Panc1 (cell line): ENCODE measurements at regions not wholly inside any gene's neighbourhood (a gene's known extent, or its start where the extent isn't known, plus 50 kb on each side); places are given as distances from the start of the nearest gene placed in this dataset.

Experiments
- ATAC-seq: fragments of 200-7000 bp; cut with Tn5 transposase; 2 replicates; pipeline ENCODE4 v1.9.1; 2020; ENCODE audit warnings: mild to moderate bottlenecking, moderate library complexity
- BruUV-seq: library from RNA; stranded (reverse); fragments of 400-500 nt; replicated peaks from 2 replicates; lab custom pipeline; 2021; lab: Mats Ljungman, UMichigan
- CTCF ChIA-PET: fragments of 300-600 bp; sonication (Branson Sonifier 250); formaldehyde crosslinking; loops from one replicate; lab custom pipeline; 2022; ENCODE audit warnings: antibody characterized with exemption; lab: Charles Lee
- POLR2A ChIA-PET: fragments of 300-600 bp; sonication (Branson Sonifier 250); formaldehyde crosslinking; loops from one replicate; lab custom pipeline; 2022; ENCODE audit warnings: antibody characterized with exemption; lab: Charles Lee
- DNase-seq: peaks from one replicate; pipeline ENCODE4 v3.0.0-alpha.2; 2010; ENCODE audit warnings: low read depth, low spot score
- H3K27ac ChIP-seq: 2 replicates; pipeline ENCODE4 v1.5.1; 2011; ENCODE audit warnings: mild to moderate bottlenecking, low read length, inconsistent platforms
- H3K27me3 ChIP-seq: fragments of 200-500 bp; sonication (Bioruptor generic); 2 replicates; pipeline ENCODE4 v1.6.0; 2014; ENCODE audit warnings: low read length, inconsistent platforms; ENCODE audit not compliant: control insufficient read depth, insufficient read depth
- H3K36me3 ChIP-seq: fragments of 200-500 bp; sonication (Bioruptor generic); 2 replicates; pipeline ENCODE4 v1.5.1; 2014; ENCODE audit warnings: inconsistent platforms, mild to moderate bottlenecking, low read length, moderate library complexity; ENCODE audit not compliant: control insufficient read depth, insufficient read depth
- H3K4me1 ChIP-seq: 2 replicates; pipeline ENCODE4 v1.5.1; 2011; ENCODE audit warnings: inconsistent platforms, mild to moderate bottlenecking, low read length, moderate library complexity; ENCODE audit not compliant: control insufficient read depth, insufficient read depth
- H3K4me3 ChIP-seq, 2 experiments: 2 replicates each; pipeline ENCODE4 v1.5.1; 2011 to 2012; ENCODE audit warnings: low read depth in 2 of 2, low read length in 2 of 2, mild to moderate bottlenecking in 2 of 2, inconsistent platforms in 1 of 2, moderate library complexity in 1 of 2
- H3K9me3 ChIP-seq: fragments of 200-500 bp; sonication (Bioruptor generic); 2 replicates; pipeline ENCODE4 v1.5.1; 2014; ENCODE audit warnings: low read depth, mild to moderate bottlenecking, inconsistent platforms, low read length, moderate library complexity; ENCODE audit not compliant: control insufficient read depth, insufficient read depth
- POLR2AphosphoS5 ChIP-seq: IDR thresholded peaks from 2 replicates; pipeline ENCODE4 v1.6.1; 2012; ENCODE audit warnings: mild to moderate bottlenecking, low read depth, low read length, moderate library complexity
- SIN3A ChIP-seq: IDR thresholded peaks from 2 replicates; pipeline ENCODE4 v1.6.1; 2012; ENCODE audit warnings: low read depth, mild to moderate bottlenecking, low read length, moderate library complexity, borderline replicate concordance; ENCODE audit not compliant: insufficient read depth
- TCF7L2 ChIP-seq: IDR thresholded peaks from 2 replicates; pipeline ENCODE4 v1.6.1; 2011; ENCODE audit warnings: mild to moderate bottlenecking, low read depth, low read length, inconsistent platforms
- in situ Hi-C: cut with HindIII; loops from 2 replicates; pipeline ENCODE4 v1.10.0; 2016; ENCODE audit warnings: low sequenced_read_pairs, low pct_unique_long_range_greater_than_20kb
- intact Hi-C: fragments of 100-400 bp; cut with micrococcal nuclease; formaldehyde crosslinking; loops from one replicate; pipeline ENCODE4 v1.10.0; 2022; ENCODE audit not compliant: unreplicated experiment
- TF ChIP-seq, protein P1 (sequence below): fragments of 450-650 bp; IDR thresholded peaks from 2 replicates; pipeline ENCODE4 v1.5.1; 2017; ENCODE audit warnings: mild to moderate bottlenecking
- TF ChIP-seq, protein P2 (sequence below), 2 experiments: IDR thresholded peaks; 2 replicates each; pipeline ENCODE4 v1.6.1; 2011 to 2012; ENCODE audit warnings: low read depth in 2 of 2, control low read depth in 1 of 2, low read length in 1 of 2, mild to moderate bottlenecking in 1 of 2, moderate library complexity in 1 of 2; ENCODE audit not compliant: insufficient read depth in 1 of 2

DNA sequence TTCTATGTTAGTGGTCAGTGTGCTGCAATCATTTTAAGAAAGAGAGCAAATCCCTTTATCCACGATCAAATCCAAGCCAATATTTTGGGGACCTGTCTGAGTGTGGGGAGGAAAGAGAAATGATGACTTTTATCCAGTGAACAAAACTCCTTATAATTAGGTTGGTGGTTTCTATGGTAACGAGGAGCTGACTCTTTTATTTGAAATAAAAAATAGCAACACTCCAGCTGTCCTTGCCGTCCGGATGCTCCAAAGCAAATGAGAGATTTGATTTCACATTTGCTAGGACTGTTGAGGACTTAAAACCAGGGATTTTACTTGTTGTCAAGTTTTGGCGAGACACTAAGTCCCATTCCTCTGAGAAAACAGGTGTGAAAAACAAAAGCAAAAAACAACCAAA is 154.0 kb upstream of the PRICKLE2 start:
- H3K4me1 ChIP-seq, result no peaks in the 10 kb centered on the region
- H3K27me3 ChIP-seq, result no peaks in the 10 kb centered on the region
- in situ Hi-C loops, result no loop called here
- H3K4me3 ChIP-seq, result no peak overlapping the region
- no TSS peak for BruUV-seq
- DNase-seq (no peak), ATAC-seq (no peak)
- POLR2A ChIA-PET, result interaction anchor here (0.5 kb wide), 1 partner anchor 1571 kb away, joined by 5 read pairs; no protein-coding TSS in a partner anchor
- intact Hi-C loops, result no loop called here
- CTCF ChIA-PET, result no interaction called here
- no peaks in the 10 kb centered on the region for H3K36me3 ChIP-seq
- no peak overlapping the region for H3K27ac ChIP-seq
- no peaks in the 10 kb centered on the region for H3K9me3 ChIP-seq
- TF ChIP-seq, protein P1, sequence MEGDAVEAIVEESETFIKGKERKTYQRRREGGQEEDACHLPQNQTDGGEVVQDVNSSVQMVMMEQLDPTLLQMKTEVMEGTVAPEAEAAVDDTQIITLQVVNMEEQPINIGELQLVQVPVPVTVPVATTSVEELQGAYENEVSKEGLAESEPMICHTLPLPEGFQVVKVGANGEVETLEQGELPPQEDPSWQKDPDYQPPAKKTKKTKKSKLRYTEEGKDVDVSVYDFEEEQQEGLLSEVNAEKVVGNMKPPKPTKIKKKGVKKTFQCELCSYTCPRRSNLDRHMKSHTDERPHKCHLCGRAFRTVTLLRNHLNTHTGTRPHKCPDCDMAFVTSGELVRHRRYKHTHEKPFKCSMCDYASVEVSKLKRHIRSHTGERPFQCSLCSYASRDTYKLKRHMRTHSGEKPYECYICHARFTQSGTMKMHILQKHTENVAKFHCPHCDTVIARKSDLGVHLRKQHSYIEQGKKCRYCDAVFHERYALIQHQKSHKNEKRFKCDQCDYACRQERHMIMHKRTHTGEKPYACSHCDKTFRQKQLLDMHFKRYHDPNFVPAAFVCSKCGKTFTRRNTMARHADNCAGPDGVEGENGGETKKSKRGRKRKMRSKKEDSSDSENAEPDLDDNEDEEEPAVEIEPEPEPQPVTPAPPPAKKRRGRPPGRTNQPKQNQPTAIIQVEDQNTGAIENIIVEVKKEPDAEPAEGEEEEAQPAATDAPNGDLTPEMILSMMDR, result no peak
- no peak for TF ChIP-seq POLR2AphosphoS5
- no peak for TF ChIP-seq SIN3A

DNA sequence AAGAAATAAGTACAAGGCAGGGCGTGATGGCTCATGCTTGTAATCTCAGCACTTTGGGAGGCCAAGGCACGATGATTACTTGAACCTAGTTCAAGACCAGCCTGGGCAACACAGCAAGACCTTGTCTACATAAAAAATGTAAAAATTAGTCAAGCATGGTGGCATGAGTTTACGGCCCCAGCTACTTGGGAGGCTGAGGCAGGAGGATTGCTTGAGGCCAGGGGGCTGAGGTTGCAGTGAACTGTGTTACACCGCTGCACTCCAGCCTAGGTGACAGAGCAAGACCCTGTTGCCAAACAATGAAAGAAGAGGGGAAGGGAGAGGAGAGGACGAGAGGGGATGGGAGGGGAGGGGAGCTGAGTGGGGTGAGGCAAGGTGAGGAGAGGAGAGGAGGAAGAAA is 152.7 kb upstream of the PRICKLE2 start:
- CTCF ChIA-PET, result no interaction called here
- in situ Hi-C loops (no loop called here), intact Hi-C loops (no loop called here)
- Histone ChIP-seq H3K36me3 (no peaks in the 10 kb centered on the region), H3K4me3 (no peak overlapping the region), H3K27ac (no peak overlapping the region), H3K27me3 (no peaks in the 10 kb centered on the region), H3K9me3 (no peaks in the 10 kb centered on the region), H3K4me1 (no peaks in the 10 kb centered on the region)
- no TSS peak for BruUV-seq
- TF ChIP-seq POLR2AphosphoS5 (no peak), TCF7L2 (no peak), SIN3A (no peak)
- TF ChIP-seq, protein P1, result no peak
- TF ChIP-seq, protein P2, sequence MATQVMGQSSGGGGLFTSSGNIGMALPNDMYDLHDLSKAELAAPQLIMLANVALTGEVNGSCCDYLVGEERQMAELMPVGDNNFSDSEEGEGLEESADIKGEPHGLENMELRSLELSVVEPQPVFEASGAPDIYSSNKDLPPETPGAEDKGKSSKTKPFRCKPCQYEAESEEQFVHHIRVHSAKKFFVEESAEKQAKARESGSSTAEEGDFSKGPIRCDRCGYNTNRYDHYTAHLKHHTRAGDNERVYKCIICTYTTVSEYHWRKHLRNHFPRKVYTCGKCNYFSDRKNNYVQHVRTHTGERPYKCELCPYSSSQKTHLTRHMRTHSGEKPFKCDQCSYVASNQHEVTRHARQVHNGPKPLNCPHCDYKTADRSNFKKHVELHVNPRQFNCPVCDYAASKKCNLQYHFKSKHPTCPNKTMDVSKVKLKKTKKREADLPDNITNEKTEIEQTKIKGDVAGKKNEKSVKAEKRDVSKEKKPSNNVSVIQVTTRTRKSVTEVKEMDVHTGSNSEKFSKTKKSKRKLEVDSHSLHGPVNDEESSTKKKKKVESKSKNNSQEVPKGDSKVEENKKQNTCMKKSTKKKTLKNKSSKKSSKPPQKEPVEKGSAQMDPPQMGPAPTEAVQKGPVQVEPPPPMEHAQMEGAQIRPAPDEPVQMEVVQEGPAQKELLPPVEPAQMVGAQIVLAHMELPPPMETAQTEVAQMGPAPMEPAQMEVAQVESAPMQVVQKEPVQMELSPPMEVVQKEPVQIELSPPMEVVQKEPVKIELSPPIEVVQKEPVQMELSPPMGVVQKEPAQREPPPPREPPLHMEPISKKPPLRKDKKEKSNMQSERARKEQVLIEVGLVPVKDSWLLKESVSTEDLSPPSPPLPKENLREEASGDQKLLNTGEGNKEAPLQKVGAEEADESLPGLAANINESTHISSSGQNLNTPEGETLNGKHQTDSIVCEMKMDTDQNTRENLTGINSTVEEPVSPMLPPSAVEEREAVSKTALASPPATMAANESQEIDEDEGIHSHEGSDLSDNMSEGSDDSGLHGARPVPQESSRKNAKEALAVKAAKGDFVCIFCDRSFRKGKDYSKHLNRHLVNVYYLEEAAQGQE (IDR thresholded peaks at IDR 0.05; ENCODE audit: insufficient read depth in 1 of 2, low read depth in 2 of 2, low read length in 1 of 2), result no peak
- ATAC-seq (no peak), DNase-seq (no peak)
- POLR2A ChIA-PET, result no interaction called here
